Stimulated activated CD8-positive, alpha-beta memory T cell treated with anti-CD3 and anti-CD28 coated beads, Interleukin-4, amount 100 ng/mL, for 24 hours (primary cell): ENCODE measurements at regions not wholly inside any gene's neighbourhood (a gene's known extent, or its start where the extent isn't known, plus 50 kb on each side); places are given as distances from the start of the nearest gene placed in this dataset.

Experiments
- DNase-seq: peaks from one replicate; pipeline ENCODE4 v3.0.0-alpha.2; 2020; ENCODE audit warnings: low read depth

DNA sequence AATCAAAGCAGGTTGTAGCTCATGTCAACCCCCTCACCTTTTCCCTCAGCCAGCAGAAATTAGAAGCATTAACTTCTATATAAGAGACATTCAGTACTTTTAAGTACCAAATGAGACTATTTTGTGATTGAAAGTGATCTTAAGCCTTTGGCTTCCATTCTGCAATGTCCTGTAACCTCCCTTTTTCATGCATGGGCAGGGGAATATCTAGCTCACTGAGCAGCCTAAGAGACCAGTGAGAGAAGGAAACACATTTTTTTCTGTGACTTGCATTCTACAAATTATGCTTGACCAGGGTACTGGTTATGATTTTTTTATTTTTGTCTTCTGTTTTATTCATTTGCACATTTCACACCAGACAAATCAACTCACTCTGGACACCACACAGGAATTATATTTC is 369.6 kb downstream of the KCTD12 start:
- DNase-seq, result no peak

DNA sequence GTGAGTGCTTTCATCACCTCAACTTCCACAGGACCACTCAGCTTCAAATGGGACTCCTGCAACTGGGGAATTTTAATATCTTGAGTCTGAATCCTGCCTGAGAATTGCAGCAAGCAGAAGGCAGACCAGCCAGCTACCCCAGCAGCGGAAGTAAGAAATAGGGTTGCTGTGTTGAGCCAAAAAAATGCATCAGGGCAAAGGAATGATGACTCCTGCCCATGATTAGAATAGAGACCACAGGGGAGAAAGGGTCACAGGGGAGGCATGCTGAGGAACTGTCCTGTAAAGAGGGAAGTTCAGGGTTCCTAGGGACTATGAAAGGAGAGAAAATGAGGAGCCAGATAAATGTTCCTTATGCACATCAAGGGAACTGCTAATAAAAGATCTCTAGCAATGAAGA is 370.2 kb downstream of the KCTD12 start:
- no peak for DNase-seq

DNA sequence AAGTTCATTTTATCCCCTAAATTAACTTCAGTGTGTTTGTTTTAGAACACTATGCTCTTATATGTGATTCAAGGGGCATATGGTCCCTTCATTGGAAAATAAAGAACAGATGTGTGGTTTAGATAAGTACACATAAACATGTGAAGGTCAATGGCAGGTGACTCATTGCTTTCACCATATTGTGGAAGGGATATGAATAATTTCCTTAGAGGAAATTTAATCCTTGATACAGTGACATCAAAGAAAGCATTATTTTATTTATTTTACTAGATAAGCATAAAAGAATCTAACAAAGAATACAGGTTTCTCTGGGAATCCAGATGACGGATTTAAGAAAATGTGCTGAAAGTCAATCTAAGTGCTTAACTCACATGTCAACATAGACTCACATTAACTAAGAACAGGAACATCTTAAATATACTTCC is 373.5 kb downstream of the KCTD12 start:
- no peak for DNase-seq

DNA sequence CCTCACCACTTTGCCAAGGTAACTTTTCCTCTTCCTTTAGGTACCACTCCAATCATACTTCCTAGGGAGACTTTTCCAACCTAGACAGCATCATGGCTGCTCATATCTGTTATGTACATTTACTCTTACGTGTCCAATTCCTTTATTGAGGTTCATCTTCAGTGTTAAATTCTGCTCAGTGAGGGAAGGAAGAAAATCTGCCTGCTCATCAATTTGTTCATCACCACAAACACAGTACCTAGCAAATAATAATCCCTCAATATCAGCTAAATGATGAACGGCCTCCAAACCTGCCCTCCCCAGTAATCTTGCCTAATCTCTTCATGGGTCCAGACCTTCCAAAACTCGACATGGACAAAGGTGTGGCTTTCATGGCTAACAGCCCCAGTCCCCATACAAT is 380.8 kb downstream of the KCTD12 start:
- DNase-seq, result no peak

DNA sequence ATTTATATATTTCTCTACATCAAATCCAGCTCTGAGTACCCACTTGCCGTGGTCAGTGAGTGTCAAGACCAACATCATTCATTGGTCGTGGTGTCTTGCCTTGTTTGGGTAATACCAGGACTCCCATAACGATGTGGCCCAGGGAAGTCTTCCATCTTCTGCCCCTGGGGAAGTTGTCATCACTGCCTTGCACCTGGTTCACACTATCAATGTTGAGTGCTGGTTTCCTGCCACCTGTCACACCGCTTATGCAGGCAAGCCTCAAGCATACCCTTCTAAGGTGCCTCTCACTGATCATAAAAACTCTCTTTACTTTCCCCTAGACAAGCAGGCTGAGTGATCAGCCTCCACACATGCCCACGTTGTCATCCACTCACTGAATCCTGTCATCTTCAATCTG is 382.4 kb downstream of the KCTD12 start:
- no peak for DNase-seq

DNA sequence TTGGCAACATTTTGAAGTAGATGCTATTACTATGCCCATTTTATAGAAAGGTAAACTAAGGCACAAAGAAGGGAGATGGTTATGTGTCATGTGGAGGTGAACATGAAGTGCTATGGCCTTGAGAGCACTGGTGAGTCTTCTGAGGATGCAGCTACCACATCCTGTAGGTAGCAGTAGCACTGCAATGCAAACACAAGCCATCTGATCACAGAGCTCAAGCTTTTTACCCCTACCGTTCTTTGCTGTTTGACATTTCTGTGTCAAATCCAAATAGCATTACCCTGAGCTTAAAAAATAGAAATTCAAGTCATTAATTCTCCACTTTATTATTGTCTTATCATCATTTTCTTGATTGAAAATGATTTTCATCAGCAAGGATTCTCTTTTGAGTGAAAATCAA is 382.9 kb downstream of the KCTD12 start:
- no peak for DNase-seq

DNA sequence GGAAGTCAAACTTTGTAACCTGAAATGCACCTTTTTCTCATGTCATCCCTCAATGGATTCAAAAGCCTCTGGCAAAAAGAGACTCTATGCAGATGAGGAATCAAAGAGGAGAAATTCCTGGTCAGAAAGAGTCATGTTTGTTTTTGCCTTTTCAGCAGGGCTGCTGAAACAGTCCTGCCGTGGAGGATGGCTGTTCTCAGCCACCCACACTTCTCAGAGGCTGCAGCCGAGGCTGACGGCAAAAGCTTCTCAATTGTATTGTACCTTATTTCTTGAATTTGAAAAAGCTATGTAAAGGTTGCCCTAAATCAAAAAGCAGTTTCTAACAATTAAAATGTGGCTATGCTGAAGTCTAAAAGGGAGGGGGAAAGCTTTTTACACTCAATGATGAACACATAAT is 385.3 kb downstream of the KCTD12 start:
- DNase-seq, result no peak

DNA sequence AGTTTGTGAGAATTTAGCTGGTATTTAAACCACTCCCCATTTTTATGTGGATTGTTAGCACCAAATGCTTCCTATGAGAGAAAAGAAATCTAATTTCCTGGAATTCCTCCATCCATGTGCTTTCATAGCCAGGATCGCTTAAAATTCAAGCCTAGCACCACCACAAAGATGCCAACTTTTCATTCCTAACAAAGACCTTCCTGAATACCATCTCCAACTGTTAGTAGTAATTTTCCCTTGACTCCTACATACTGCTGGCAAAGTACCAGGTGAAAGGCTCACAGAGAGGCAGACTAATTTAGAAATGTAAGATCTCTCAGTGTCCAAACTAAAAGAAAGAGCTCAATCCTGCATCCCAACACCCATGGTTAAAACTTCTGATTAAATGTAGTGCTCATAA is 386.3 kb downstream of the KCTD12 start:
- no peak for DNase-seq

DNA sequence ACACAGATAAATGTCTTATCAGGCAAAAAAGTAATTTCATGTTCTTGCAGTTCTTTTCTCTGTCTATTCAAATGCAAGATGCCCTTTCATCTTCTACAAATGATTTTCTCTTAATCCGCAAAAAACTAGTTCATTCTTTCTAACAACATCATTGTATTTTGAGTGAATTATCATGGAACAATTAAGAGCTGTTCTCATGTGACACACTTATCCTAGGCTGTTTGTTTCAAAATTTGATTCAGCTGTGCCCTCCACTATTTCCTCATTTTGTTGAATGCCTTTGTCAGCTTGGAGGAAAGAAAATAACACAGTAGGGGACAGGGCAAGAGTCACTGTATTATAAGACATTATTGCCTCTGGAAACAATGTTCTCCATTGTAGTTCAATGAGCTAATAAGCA is 396.9 kb downstream of the KCTD12 start:
- no peak for DNase-seq

DNA sequence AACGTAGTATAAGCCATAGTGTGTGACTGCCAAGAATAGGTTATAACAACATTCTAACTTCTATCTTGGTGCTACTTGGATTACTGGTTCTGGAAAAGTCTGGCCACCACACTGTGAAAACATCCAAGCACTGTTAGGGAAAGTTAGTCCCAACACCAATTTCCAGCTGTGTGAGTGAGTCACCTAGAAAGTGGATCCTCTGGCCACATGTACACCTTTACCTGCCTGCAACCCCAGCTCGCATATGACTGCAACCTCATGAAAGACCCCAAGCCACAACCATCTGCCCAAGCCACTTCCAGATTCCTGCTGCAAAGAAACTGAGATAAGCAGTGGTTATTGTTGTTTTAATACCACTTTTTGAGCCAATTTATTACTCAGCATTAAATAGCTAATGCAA is 404.5 kb downstream of the KCTD12 start:
- DNase-seq, result no peak

DNA sequence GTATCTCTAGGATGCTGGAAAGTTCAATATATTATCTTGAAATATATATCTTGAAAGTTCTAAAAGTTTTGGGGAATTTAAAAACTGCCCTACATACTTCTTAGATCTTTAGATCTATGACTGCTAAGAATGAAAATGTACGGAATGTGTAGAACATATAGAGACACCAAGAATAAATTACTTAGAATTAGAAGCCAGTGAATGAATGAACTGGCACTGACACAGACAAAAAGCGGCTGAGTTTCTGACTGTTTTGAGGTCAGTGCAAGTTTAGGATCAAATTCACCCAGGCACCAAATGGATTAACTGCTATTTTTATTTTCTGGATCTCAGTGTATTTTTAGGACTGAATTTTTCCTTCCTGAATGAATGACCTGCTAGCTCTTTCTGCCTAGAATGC is 411.2 kb downstream of the KCTD12 start:
- DNase-seq, result no peak

DNA sequence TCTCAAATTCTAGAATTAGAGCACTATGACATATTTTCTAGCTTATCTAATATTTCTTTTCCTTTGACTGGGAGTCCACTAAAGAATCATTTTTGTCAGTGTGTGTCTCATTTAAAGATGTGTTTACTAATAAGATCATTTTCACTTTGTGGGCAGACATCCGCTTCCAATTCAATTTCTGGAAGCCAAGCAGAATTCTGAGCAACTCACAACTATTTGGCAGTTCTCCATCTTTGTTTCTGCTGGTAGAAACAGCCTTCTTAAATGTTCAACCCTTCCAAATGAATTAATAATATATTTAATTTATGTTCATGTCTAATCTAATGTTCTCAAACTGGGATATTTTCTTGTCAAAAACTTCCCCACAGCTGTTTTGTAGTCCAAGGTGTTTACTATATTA is 411.8 kb downstream of the KCTD12 start:
- DNase-seq, result no peak

DNA sequence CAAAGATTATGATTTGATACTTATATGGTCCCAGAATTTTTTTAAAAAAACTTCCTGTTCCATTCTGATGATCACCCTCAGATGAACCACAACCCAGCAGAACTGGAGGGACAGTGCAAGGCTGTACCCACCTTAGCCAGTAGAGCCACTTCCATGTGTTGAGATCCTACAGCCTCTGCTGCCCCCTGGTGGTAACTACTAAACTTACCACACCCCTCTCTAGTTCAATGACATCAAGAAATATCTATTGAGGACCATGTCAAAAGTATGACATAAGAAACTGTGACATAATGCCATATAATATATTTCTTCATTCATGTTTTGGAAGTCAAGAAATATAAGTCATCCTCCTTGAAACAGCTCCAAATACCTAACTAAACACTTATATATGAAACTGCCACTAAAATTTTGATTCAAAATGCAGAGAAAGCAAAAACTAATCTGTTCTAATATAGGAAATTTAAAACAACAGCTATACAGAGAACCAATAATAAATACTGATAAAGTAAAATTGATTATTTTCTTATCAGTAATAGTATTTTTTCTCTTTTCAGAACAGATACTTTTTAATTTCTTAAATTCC is 412.6 kb downstream of the KCTD12 start:
- DNase-seq, result peak; percentile 47

DNA sequence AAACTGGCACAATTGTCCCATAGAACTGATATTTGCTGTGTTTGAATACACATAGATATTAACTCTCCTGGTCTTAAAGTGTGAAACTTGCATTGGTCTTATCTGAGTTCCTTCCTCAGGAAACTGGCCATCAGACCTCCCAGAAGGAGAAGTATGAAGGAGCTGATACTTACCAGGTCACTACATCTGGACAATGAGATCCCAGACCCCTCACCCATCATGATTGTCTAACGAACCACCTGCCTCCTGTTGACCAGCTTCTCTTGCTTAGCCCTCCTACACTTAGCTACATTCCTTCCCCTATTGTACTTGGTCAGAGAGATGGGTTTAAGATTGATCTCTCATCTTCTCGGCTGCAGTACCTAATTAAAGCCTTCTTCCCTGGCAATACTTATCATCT is 413.3 kb downstream of the KCTD12 start:
- DNase-seq, result no peak

DNA sequence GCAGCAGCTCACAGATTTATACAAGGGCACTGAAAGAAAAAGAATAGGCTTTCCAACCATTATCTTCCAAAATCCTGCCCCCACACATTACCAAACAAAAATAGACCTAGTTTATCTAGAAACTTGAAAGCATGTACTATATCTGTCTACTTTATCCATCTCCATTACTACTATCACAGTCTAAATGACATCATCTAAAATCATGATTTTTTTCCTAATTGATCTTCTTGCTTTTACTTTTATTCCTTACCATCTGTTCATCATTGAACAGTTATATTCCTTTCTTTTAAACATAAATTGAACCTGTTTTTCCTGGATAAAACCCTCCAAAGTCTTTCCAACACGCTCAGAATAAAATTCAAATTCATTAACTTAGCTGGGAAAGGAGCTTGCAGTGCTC is 414.7 kb downstream of the KCTD12 start:
- no peak for DNase-seq

DNA sequence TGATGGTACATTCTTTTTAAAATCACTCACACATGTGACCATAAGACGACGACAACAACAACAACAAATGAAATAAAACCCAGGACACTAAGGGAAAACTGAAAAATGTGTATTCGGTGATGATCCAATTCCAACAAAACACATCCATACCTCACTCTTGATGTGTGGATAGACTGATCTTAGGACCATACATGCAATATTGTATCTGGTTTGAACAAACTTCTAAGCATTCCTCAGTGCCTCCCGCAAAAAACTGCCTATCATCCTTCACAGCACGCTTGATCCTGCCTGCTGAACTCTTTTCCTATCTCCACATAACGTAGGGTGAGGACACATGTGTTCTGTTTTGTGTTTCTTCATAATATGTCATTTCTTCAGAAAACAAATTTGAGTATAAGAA is 415.2 kb downstream of the KCTD12 start:
- DNase-seq, result no peak

DNA sequence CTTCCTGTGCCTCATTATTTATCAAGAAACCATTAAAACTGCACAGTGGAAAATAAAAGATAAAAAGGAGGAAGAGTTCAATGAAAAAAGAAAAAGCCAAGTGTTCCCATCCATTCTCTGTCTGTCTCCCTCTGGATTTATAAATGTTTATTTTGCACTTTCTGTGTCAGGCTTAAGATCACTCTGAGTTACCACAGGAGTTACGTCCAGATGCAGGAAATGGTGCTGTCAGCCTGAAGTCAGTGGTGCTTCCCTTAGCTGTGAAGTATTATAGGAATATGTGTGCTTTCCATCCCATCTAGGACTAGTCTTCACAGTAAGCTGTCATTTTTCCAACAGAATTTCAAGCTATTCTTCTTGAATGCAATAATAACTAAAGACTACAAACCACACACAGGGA is 420.2 kb downstream of the KCTD12 start:
- DNase-seq, result no peak

DNA sequence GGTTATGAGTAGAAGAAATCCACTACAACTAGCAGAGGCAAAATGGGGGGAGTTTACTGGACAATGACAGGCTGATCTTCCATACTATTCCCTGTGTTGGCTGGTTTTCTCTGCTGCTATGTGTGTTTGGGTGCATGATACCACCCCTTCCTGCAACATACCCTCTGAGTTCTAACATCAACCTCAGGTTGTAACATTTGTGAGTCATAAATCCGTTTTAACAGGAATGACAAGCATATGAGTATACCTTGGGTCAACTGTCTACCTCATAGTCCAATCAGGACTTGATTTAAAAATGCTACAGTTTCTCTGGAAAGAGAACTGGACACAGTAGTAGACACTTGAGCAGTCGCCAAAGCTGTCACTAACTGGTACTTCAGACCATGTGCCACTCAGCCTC is 422.9 kb downstream of the KCTD12 start:
- no peak for DNase-seq

DNA sequence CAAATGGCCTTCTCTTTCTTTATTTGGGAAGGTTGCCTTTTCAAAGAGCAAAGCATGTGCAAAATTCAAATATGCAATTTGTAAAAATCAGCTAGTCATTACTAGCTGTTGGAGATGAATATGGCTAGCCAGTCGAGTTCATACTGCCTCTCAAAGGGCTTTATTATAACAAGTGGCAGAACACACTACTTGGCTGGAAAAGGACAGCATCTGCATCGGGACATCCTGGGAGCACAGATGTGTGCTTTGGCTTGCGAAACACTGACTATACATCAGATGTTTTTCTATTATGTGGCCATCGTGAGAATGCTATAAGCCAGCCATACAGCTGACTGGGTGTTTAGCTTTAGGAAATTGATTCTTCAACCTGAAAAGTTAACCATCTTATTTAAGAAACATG is 424.2 kb downstream of the KCTD12 start:
- DNase-seq, result no peak

DNA sequence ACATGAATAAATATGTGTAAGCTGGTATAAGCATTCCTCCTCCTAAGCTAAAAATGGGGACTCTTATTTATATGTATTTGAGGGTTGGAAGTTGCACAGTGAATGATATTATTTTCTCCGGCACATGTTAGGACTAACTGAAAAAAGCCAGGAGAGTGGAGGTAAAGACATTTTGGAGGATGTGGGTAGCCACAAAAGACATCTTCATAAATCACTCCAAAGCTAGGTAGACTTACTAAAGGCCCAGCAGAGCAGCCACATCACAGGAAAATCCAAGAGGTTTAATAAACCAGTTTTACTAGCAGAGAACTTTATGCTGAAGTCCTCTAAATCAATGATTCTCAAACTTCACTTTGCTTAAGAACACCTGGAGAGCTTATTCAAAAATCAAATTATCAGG is 424.7 kb downstream of the KCTD12 start:
- no peak for DNase-seq

DNA sequence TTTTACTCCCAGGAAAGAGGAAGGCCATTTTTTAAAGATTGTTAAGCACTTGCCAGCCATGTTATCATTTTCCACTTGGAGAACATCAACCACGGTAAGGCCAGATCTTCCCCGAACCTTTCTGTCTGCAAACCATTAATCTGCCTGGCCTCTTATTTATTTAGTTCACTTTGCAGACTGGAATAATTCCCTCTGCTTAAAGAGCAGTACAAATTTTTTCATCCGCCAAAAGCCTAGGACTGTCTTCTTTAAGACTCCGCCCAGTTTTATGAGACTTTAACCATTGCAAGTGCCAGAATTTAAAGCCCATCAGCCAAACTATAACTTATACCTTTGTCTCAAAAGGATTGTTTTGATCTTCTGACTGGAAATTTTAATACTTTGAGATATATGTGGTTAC is 426.3 kb downstream of the KCTD12 start:
- no peak for DNase-seq

DNA sequence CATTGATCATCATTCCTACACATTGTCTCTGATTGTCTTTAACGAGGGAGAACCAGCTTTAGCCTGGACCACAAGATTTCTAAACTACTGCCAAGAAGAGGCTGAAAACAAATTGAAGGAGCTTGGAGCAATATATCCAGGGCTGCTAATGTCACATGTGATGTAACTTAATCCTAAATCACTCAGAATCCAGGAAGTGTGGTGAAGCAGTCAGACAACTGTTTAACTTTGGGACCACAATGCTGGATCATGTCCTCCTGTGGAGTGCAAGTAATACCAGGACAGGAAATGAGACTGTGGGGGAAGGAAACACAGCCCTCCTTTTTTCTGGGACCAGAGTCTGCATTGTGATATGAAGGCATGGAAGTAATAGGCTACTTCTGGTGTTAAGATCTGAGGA is 430.2 kb downstream of the KCTD12 start:
- no peak for DNase-seq

DNA sequence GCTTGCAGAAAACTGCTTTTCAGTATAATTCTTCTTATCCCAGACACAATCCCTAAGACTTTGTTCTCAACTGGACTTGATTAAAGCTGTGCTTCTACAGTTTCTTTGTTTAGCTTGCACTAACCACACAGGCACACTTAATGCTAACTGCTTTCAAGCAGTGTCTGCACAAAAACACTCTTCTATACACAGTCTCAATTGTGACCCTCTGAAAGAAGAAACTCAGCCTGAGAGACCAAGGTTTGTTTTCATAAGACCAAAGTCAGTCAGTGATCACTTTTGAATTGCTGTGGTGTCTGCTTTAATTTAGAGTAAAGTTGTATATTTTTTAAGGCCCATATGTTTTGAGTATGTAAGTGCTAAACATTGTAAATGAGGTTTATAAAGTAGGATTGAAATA is 431.2 kb downstream of the KCTD12 start:
- no peak for DNase-seq

DNA sequence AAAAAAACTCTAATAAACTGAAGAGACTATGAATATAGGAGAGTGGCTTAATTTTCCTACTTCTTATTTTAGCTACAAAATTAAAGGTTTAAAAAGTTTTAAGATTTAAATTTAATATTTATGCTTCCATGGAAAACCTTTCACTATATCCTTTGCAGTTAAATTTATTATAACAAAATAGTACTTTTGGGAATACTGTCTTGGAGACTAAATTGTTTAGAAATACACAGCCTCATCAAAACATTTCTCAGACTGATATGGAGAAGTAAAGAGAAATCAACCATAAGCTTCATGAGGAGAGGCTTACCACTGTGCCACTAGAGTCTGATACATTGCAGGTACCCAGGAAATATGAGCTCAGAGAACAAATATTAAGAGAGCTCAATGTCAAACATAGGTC is 436.5 kb downstream of the KCTD12 start:
- no peak for DNase-seq

DNA sequence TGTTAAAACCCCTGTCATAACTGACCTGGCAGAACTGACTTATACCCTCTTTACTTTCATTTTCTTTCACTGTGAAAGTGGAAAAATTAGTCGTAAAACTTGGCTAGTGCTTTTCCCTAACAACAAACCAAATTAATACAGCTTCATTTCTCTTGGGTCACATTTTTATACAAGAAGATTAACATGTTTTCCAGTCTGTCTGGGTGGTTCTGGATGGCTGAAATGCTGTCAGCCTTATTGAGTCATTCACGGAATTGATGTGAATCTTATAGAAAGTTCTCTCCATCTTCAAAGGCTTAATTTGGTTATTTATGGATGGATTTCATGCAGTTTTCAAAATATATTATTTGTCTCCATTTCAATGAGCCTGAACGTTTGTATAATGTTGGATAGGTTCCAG is 440.0 kb downstream of the KCTD12 start:
- DNase-seq, result no peak
